ENCODE measurements at regions not wholly inside any gene's neighbourhood (a gene's known extent, or its start where the extent isn't known, plus 50 kb on each side); places are given as distances from the start of the nearest gene placed in this dataset.

DNA sequence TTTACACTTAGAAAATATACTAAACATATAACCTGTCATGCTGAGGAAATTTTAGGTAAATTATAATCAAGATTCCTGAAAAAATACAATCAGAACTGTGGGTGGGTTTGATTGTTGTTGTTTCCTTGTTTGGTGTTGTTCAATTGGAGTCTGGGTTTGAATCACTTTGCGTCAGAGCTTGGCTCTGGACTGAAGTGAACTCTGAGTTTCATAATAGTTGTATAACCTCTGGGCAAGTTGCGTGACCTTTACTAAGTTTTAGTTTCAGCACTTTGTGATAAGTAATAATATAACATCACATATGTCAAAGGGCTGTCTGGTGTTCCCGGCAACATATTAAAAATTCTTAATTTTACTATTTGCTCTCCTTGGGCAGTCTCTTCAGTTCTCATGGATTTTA, 758.1 kb downstream of the RAPGEF2 start:
- Histone ChIP-seq H4K20me1 (ENCODE audit: control insufficient read depth, insufficient read depth) (no peaks in the 10 kb centered on the region), H3K4me3 (no peak overlapping the region), H3K79me2 (ENCODE audit: control insufficient read depth, insufficient read depth, low read length) (no peaks in the 10 kb centered on the region), H3K4me2 (ENCODE audit: control insufficient read depth, insufficient read depth) (no peak overlapping the region), H3K27me3 (replicated peaks in 1 of 2; ENCODE audit: control insufficient read depth in 2 of 2, insufficient read depth in 2 of 2, low read length in 1 of 2) (no peaks in the 10 kb centered on the region), H3K9ac (ENCODE audit: control insufficient read depth, insufficient read depth, low read length) (no peak overlapping the region), H3K27ac (ENCODE audit: control insufficient read depth, insufficient read depth) (no peak overlapping the region), H2AFZ (ENCODE audit: control insufficient read depth, low read depth, low read length) (no peak overlapping the region), H3K4me1 (ENCODE audit: control insufficient read depth, insufficient read depth, low read length) (no peaks in the 10 kb centered on the region), H3K9me3 (replicated peaks; ENCODE audit: control insufficient read depth, insufficient read depth, low read length) (no peaks in the 10 kb centered on the region), H3K36me3 (ENCODE audit: control insufficient read depth in 2 of 2, insufficient read depth in 2 of 2, low read length in 1 of 2) (no peaks in the 10 kb centered on the region)
- WGBS (ENCODE audit: insufficient coverage, insufficient replicate concordance, low lambda C conversion rate, missing lambda C conversion rate) = 49% methylated on average over 3 of the region's 3 CpGs
- FAIRE-seq = no peak
- ATAC-seq = no peak
- RAD21 ChIA-PET (ENCODE audit: unreplicated experiment) = no interaction called here
- no TSS peak for BruUV-seq (replicated peaks)
- SMC1A ChIA-PET (ENCODE audit: uncharacterized antibody, unreplicated experiment) = no interaction called here
- POLR2A ChIA-PET = no interaction called here
- in situ Hi-C loops (cut with MboI) = no loop called here
- intact Hi-C loops (cut with micrococcal nuclease; ENCODE audit: unreplicated experiment) = no loop called here
- TF ChIP-seq NFXL1 (IDR thresholded peaks at IDR 0.05; ENCODE audit: borderline replicate concordance) = no peak
- TF ChIP-seq ZNF207 (IDR thresholded peaks at IDR 0.05; ENCODE audit: borderline replicate concordance) = no peak
- no peak for TF ChIP-seq ZBED1 (IDR thresholded peaks at IDR 0.05; ENCODE audit: borderline replicate concordance)
- TF ChIP-seq, protein P1, sequence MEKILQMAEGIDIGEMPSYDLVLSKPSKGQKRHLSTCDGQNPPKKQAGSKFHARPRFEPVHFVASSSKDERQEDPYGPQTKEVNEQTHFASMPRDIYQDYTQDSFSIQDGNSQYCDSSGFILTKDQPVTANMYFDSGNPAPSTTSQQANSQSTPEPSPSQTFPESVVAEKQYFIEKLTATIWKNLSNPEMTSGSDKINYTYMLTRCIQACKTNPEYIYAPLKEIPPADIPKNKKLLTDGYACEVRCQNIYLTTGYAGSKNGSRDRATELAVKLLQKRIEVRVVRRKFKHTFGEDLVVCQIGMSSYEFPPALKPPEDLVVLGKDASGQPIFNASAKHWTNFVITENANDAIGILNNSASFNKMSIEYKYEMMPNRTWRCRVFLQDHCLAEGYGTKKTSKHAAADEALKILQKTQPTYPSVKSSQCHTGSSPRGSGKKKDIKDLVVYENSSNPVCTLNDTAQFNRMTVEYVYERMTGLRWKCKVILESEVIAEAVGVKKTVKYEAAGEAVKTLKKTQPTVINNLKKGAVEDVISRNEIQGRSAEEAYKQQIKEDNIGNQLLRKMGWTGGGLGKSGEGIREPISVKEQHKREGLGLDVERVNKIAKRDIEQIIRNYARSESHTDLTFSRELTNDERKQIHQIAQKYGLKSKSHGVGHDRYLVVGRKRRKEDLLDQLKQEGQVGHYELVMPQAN (conservative IDR thresholded peaks at IDR 0.05) = no peak
- TF ChIP-seq WRNIP1 (IDR thresholded peaks at IDR 0.05; ENCODE audit: borderline replicate concordance, low read depth, low read length) = no peak
- TF ChIP-seq, protein P2, sequence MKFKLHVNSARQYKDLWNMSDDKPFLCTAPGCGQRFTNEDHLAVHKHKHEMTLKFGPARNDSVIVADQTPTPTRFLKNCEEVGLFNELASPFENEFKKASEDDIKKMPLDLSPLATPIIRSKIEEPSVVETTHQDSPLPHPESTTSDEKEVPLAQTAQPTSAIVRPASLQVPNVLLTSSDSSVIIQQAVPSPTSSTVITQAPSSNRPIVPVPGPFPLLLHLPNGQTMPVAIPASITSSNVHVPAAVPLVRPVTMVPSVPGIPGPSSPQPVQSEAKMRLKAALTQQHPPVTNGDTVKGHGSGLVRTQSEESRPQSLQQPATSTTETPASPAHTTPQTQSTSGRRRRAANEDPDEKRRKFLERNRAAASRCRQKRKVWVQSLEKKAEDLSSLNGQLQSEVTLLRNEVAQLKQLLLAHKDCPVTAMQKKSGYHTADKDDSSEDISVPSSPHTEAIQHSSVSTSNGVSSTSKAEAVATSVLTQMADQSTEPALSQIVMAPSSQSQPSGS (IDR thresholded peaks at IDR 0.05; ENCODE audit: low read length) = no peak
- TF ChIP-seq ZNF217 (IDR thresholded peaks at IDR 0.05) = no peak
- TF ChIP-seq POU2F2 (IDR thresholded peaks at IDR 0.05; ENCODE audit: borderline replicate concordance, low read depth, low read length) = no peak
- no peak for TF ChIP-seq RB1 (IDR thresholded peaks at IDR 0.05; ENCODE audit: borderline replicate concordance)
- no peak for TF ChIP-seq BACH1 (IDR thresholded peaks at IDR 0.05; ENCODE audit: borderline replicate concordance)
- TF ChIP-seq RCOR1 (conservative IDR thresholded peaks at IDR 0.05; ENCODE audit: low read depth, low read length) = no peak
- CTCF ChIA-PET = no interaction called here
- no peak for DNase-seq (ENCODE audit: low read depth, low spot score)
